HG02943 (cell line): ENCODE measurements at regions not wholly inside any gene's neighbourhood (a gene's known extent, or its start where the extent isn't known, plus 50 kb on each side); places are given as distances from the start of the nearest gene placed in this dataset.

Experiments
- ATAC-seq: cut with Tn5 transposase; IDR thresholded peaks from one replicate; pipeline ENCODE4 v1.9.1; 2021; ENCODE audit warnings: mild to moderate bottlenecking, low read depth, moderate library complexity; ENCODE audit not compliant: unreplicated experiment

GRCh38 chr18:78733762-78734613, 245.6 kb upstream of the SALL3 start:
- ATAC-seq: no peak

GRCh38 chr18:78734614-78734945, 245.0 kb upstream of the SALL3 start:
- no peak for ATAC-seq

GRCh38 chr18:78735131-78736014, 244.2 kb upstream of the SALL3 start:
- ATAC-seq: no peak

GRCh38 chr18:78736015-78736690, 243.5 kb upstream of the SALL3 start:
- no peak for ATAC-seq

GRCh38 chr18:78737006-78737915, 242.4 kb upstream of the SALL3 start:
- no peak for ATAC-seq

GRCh38 chr18:78738076-78738690, 241.4 kb upstream of the SALL3 start:
- ATAC-seq: no peak

GRCh38 chr18:78739115-78739514, 240.5 kb upstream of the SALL3 start:
- no peak for ATAC-seq

- no peak for ATAC-seq
Observed at GRCh38 chr18:78739882-78740677, 239.5 kb upstream of the SALL3 start.

GRCh38 chr18:78740876-78741275, 238.7 kb upstream of the SALL3 start:
- no peak for ATAC-seq

GRCh38 chr18:78741381-78742217, 238.0 kb upstream of the SALL3 start:
- no peak for ATAC-seq

- ATAC-seq: no peak
Observed at GRCh38 chr18:78742218-78742745, 237.3 kb upstream of the SALL3 start.

GRCh38 chr18:78743078-78743477, 236.5 kb upstream of the SALL3 start:
- ATAC-seq: no peak

- ATAC-seq: no peak
Observed at GRCh38 chr18:78751664-78752063, 228.0 kb upstream of the SALL3 start.

GRCh38 chr18:78753240-78753639, 226.4 kb upstream of the SALL3 start:
- ATAC-seq: no peak

GRCh38 chr18:78754311-78755043, 225.1 kb upstream of the SALL3 start:
- no peak for ATAC-seq

GRCh38 chr18:78757014-78757413, 222.6 kb upstream of the SALL3 start:
- no peak for ATAC-seq

- ATAC-seq: no peak
Observed at GRCh38 chr18:78758496-78758895, 221.1 kb upstream of the SALL3 start.
